ENCODE measurements at regions not wholly inside any gene's neighbourhood (a gene's known extent, or its start where the extent isn't known, plus 50 kb on each side); places are given as distances from the start of the nearest gene placed in this dataset.

- Histone ChIP-seq H3K4me2 (ENCODE audit: insufficient read depth, low read length) (no peak overlapping the region), H3K79me2 (ENCODE audit: insufficient read depth, low read length) (no peaks in the 10 kb centered on the region), H4K20me1 (ENCODE audit: insufficient read depth, low read length) (no peaks in the 10 kb centered on the region), H3K27me3 (ENCODE audit: insufficient read depth, low read length) (peaks cover 53% of the 10 kb centered on the region), H3K4me3 (ENCODE audit: insufficient read depth, low read length) (no peak overlapping the region), H3K9me3 (ENCODE audit: low read depth, low read length) (no peaks in the 10 kb centered on the region), H3K4me1 (ENCODE audit: insufficient read depth, low read length) (no peaks in the 10 kb centered on the region), H3K27ac (ENCODE audit: low read depth, low read length) (no peak overlapping the region), H2AFZ (ENCODE audit: low read length) (no peak overlapping the region), H3K36me3 (ENCODE audit: insufficient read depth, low read length) (no peaks in the 10 kb centered on the region)
- no peak for DNase-seq (ENCODE audit: insufficient read length, low spot score, missing footprints)
- TF ChIP-seq CTCF (IDR thresholded peaks at IDR 0.05; ENCODE audit: extremely low read depth, low read depth, low read length), result no peak
Measured at GRCh38 chrX:107502316-107502715, 52.9 kb downstream of the FRMPD3 start.

GRCh38 chrX:107504006-107504405, 54.6 kb downstream of the FRMPD3 start:
- H3K79me2 ChIP-seq (ENCODE audit: insufficient read depth, low read length), result no peaks in the 10 kb centered on the region
- H3K36me3 ChIP-seq (ENCODE audit: insufficient read depth, low read length), result no peaks in the 10 kb centered on the region
- no peak overlapping the region for H2AFZ ChIP-seq (ENCODE audit: low read length)
- DNase-seq (ENCODE audit: insufficient read length, low spot score, missing footprints), result no peak
- no peaks in the 10 kb centered on the region for H3K9me3 ChIP-seq (ENCODE audit: low read depth, low read length)
- no peak overlapping the region for H3K27ac ChIP-seq (ENCODE audit: low read depth, low read length)
- no peaks in the 10 kb centered on the region for H3K4me1 ChIP-seq (ENCODE audit: insufficient read depth, low read length)
- no peak overlapping the region for H3K4me3 ChIP-seq (ENCODE audit: insufficient read depth, low read length)
- no peaks in the 10 kb centered on the region for H4K20me1 ChIP-seq (ENCODE audit: insufficient read depth, low read length)
- H3K4me2 ChIP-seq (ENCODE audit: insufficient read depth, low read length), result no peak overlapping the region
- peaks cover 56% of the 10 kb centered on the region for H3K27me3 ChIP-seq (ENCODE audit: insufficient read depth, low read length)
- TF ChIP-seq CTCF (IDR thresholded peaks at IDR 0.05; ENCODE audit: extremely low read depth, low read depth, low read length), result no peak

DNA sequence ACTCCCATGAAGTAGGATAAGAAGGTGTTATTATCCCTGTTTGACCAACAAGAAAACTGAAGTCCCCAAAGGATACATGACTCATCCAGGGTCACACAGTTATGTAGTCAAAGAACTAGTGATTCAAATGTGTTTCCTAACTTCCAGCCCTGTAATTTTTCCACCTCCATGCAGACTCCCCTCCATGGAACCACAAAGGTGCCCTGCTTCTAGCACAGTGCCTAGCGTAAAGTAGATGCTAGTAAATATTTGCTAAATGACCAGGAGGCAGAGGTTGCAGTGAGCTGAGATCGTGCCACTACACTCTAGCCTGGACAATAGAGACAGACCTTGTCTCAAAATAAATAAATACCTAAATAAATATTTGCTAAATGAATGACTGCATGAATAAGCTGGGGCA, 55.8 kb downstream of the FRMPD3 start:
- H3K27me3 ChIP-seq (ENCODE audit: insufficient read depth, low read length), result peaks cover 59% of the 10 kb centered on the region
- H3K4me2 ChIP-seq (ENCODE audit: insufficient read depth, low read length), result no peak overlapping the region
- H3K36me3 ChIP-seq (ENCODE audit: insufficient read depth, low read length), result no peaks in the 10 kb centered on the region
- no peaks in the 10 kb centered on the region for H3K79me2 ChIP-seq (ENCODE audit: insufficient read depth, low read length)
- H2AFZ ChIP-seq (ENCODE audit: low read length), result no peak overlapping the region
- no peak overlapping the region for H3K4me3 ChIP-seq (ENCODE audit: insufficient read depth, low read length)
- DNase-seq (ENCODE audit: insufficient read length, low spot score, missing footprints), result no peak
- no peak overlapping the region for H3K27ac ChIP-seq (ENCODE audit: low read depth, low read length)
- no peak for TF ChIP-seq CTCF (IDR thresholded peaks at IDR 0.05; ENCODE audit: extremely low read depth, low read depth, low read length)
- H4K20me1 ChIP-seq (ENCODE audit: insufficient read depth, low read length), result no peaks in the 10 kb centered on the region
- no peaks in the 10 kb centered on the region for H3K9me3 ChIP-seq (ENCODE audit: low read depth, low read length)
- H3K4me1 ChIP-seq (ENCODE audit: insufficient read depth, low read length), result no peaks in the 10 kb centered on the region

GRCh38 chrX:107506596-107507031, 57.2 kb downstream of the FRMPD3 start:
- no peak overlapping the region for H3K27ac ChIP-seq (ENCODE audit: low read depth, low read length)

More at GRCh38 chrX:107506596-107507031, 57.2 kb downstream of the FRMPD3 start:
- Histone ChIP-seq H3K79me2 (ENCODE audit: insufficient read depth, low read length) (no peaks in the 10 kb centered on the region), H3K4me3 (ENCODE audit: insufficient read depth, low read length) (no peak overlapping the region), H3K4me1 (ENCODE audit: insufficient read depth, low read length) (no peaks in the 10 kb centered on the region), H4K20me1 (ENCODE audit: insufficient read depth, low read length) (no peaks in the 10 kb centered on the region), H3K9me3 (ENCODE audit: low read depth, low read length) (no peaks in the 10 kb centered on the region), H3K36me3 (ENCODE audit: insufficient read depth, low read length) (no peaks in the 10 kb centered on the region), H2AFZ (ENCODE audit: low read length) (no peak overlapping the region), H3K4me2 (ENCODE audit: insufficient read depth, low read length) (no peak overlapping the region), H3K27me3 (ENCODE audit: insufficient read depth, low read length) (peaks cover 63% of the 10 kb centered on the region)
- DNase-seq (ENCODE audit: insufficient read length, low spot score, missing footprints), result no peak
- TF ChIP-seq CTCF (IDR thresholded peaks at IDR 0.05; ENCODE audit: extremely low read depth, low read depth, low read length), result no peak
